Ascending aorta (tissue), 2 donors: ENCODE measurements at regions not wholly inside any gene's neighbourhood (a gene's known extent, or its start where the extent isn't known, plus 50 kb on each side); places are given as distances from the start of the nearest gene placed in this dataset.

Experiments used
- DNase-seq, 2 donors: peaks; one replicate each; pipeline ENCODE4 v3.0.0-alpha.2; 2019; ENCODE audit warnings: low spot score in 2 of 2
- H3K27ac ChIP-seq, 2 donors: fragments of 200-600 bp; sonication (generic); one replicate each; pipeline ENCODE4 v1.5.1; 2016 to 2017; ENCODE audit warnings: mild to moderate bottlenecking in 1 of 2
- H3K27me3 ChIP-seq: fragments of 200-600 bp; sonication (generic); one replicate; pipeline ENCODE4 v1.5.1; 2017
- H3K36me3 ChIP-seq, 2 donors: fragments of 200-600 bp; sonication (generic); one replicate each; pipeline ENCODE4 v1.5.1; 2016
- H3K4me1 ChIP-seq, 2 donors: fragments of 200-600 bp; sonication (generic); one replicate each; pipeline ENCODE4 v1.5.1; 2016 to 2017; ENCODE audit warnings: mild to moderate bottlenecking in 1 of 2
- H3K4me3 ChIP-seq, 2 donors: fragments of 200-600 bp; sonication (generic); one replicate each; pipeline ENCODE4 v1.5.1; 2016 to 2017; ENCODE audit warnings: mild to moderate bottlenecking in 1 of 2
- H3K9me3 ChIP-seq, 2 donors: fragments of 200-600 bp; sonication (generic); one replicate each; pipeline ENCODE4 v1.5.1; 2016
- intact Hi-C: fragments of 100-400 bp; cut with DNase I; formaldehyde crosslinking; loops from one replicate; pipeline ENCODE4 v1.15.1; 2023
- TF ChIP-seq, protein P1 (sequence below), 3 experiments: fragments of 200-600 bp in 2 of 3; fragments of 450-650 bp in 1 of 3; sonication (generic) in 2 of 3; IDR thresholded peaks; one replicate each; pipeline ENCODE4 v1.5.1; 2016 to 2019; ENCODE audit warnings: antibody characterized with exemption in 3 of 3, mild to moderate bottlenecking in 1 of 3, moderate library complexity in 1 of 3

DNA sequence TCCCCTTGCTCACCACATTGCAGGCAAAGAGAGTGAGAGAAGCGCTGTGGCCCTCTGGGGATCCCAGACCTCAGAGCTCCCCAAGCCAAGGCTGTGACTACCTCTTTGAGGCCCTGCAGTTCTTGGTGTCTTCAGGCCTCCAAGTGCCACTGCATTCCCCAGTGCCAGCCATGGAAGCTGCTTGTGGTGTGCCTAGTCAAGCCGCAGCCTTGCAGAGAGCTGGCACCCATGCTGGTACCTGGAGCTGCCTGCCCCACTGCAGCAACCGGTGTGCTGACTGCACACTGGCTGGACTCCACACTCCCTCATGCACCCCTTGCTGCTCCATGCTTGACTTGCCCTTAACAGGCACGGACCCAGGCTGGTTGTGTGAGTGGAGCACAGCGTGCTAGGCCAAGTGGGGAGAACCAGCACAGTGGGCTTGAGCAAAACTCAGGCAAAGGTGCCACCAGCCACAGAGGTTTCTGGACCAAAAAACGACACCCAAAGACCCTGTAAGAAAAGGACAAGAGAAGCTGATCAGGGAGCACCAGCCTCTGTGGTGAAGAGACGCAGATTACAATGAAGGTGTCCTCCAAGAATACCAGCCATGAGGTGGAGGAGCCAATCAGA, 113.5 kb upstream of the TMEM18 start:
- Histone ChIP-seq H3K4me1 (no peaks in the 10 kb centered on the region), H3K4me3 (no peak overlapping the region), H3K36me3 (no peaks in the 10 kb centered on the region), H3K27me3 (no peaks in the 10 kb centered on the region), H3K27ac (no peak overlapping the region), H3K9me3 (no peaks in the 10 kb centered on the region)
- TF ChIP-seq, protein P1, sequence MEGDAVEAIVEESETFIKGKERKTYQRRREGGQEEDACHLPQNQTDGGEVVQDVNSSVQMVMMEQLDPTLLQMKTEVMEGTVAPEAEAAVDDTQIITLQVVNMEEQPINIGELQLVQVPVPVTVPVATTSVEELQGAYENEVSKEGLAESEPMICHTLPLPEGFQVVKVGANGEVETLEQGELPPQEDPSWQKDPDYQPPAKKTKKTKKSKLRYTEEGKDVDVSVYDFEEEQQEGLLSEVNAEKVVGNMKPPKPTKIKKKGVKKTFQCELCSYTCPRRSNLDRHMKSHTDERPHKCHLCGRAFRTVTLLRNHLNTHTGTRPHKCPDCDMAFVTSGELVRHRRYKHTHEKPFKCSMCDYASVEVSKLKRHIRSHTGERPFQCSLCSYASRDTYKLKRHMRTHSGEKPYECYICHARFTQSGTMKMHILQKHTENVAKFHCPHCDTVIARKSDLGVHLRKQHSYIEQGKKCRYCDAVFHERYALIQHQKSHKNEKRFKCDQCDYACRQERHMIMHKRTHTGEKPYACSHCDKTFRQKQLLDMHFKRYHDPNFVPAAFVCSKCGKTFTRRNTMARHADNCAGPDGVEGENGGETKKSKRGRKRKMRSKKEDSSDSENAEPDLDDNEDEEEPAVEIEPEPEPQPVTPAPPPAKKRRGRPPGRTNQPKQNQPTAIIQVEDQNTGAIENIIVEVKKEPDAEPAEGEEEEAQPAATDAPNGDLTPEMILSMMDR (IDR thresholded peaks at IDR 0.05): no peak
- intact Hi-C loops: no loop called here
- no peak for DNase-seq

DNA sequence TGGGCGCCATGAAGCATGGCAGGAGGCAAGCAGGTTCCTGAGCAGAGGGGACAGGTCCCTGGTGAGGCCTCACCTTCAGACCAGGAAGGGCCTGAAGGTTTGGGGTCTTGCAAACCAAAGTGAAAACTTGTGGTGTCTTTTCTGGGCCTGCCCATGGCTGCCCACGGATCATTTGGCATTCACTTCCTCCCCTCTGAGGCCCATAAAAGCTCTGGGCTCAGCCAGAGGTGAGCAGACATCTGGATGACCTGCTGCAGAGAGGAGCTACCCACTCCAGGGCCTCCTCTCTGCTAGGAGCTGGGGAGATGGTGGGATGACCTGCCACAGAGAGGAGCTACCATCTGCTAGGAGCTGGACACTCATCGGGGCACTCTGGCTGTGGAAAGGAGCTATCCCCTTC, 112.9 kb upstream of the TMEM18 start:
- intact Hi-C loops: no loop called here
- DNase-seq: no peak

DNA sequence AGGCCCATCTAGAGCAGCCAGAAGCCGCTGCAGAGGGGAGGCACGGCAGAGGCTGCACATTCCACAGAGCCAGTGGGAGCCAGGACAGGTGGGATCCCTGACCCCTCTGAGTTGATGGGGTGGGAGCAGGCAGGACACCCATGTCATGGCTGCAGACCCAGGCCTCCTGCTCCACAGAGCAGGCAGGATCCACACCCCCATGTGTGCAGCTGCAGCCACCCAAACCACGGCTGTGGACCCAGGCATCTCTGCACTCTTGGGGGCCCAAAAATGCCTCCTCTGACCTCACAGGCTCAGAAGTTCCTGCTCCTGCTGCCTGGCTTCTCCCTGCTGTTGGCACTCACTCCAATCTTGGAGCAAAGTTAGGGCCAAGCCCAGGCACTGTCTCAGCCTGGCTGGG, 112.3 kb upstream of the TMEM18 start:
- Histone ChIP-seq H3K9me3 (no peaks in the 10 kb centered on the region), H3K4me3 (no peak overlapping the region), H3K36me3 (no peaks in the 10 kb centered on the region), H3K27ac (no peak overlapping the region), H3K4me1 (no peaks in the 10 kb centered on the region), H3K27me3 (no peaks in the 10 kb centered on the region)
- DNase-seq: no peak
- intact Hi-C loops: no loop called here
- TF ChIP-seq, protein P1 (IDR thresholded peaks at IDR 0.05): no peak

More for the DNA sequence above, 112.9 kb upstream of the TMEM18 start:
- Histone ChIP-seq H3K4me1 (no peaks in the 10 kb centered on the region), H3K27ac (no peak overlapping the region), H3K27me3 (no peaks in the 10 kb centered on the region), H3K9me3 (no peaks in the 10 kb centered on the region), H3K4me3 (no peak overlapping the region), H3K36me3 (no peaks in the 10 kb centered on the region)
- TF ChIP-seq, protein P1 (IDR thresholded peaks at IDR 0.05): no peak

DNA sequence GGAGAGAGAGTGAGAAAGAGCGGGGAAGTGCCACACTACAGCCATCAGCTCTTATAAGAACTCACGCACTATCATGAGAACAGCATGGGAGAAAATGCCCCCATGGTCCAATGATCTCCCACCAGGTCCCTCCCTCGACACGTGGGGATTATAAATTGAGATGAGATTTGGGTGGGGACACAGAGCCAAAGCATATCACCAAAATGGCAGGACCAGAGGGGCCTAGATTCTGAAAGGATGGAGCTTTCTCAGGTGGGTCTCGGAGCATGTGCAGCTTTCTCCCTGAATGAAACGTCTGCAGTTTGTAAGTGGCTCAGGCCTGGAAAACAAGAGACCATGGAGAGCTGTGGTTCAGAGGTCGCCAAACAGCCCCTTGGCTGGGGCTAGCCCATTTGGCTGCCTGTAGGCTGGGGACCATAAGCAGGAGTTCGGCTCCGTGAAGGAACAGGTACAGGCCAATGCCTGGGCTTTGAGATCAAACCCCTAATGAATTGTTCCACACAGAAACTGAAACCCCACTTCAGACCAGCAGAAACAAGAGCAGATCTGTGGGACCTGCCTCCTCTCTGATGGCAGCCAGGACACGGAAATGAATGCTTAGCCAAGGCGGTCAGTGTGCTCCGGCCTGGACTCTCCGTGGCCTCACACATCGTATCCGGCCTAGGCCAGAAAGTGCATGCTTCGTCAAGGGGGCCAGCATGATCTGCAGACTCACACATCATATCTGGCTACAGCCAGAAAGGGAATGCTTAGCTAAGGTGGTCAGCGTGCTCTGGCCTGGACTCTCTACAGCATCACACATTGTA, 111.2 kb upstream of the TMEM18 start:
- TF ChIP-seq, protein P1 (IDR thresholded peaks at IDR 0.05): no peak
- Histone ChIP-seq H3K9me3 (peaks cover 0 to 2% of the 10 kb centered on the region in 2 donors), H3K4me3 (no peak overlapping the region), H3K27ac (no peak overlapping the region), H3K4me1 (no peaks in the 10 kb centered on the region), H3K27me3 (no peaks in the 10 kb centered on the region), H3K36me3 (no peaks in the 10 kb centered on the region)
- intact Hi-C loops: no loop called here
- no peak for DNase-seq

DNA sequence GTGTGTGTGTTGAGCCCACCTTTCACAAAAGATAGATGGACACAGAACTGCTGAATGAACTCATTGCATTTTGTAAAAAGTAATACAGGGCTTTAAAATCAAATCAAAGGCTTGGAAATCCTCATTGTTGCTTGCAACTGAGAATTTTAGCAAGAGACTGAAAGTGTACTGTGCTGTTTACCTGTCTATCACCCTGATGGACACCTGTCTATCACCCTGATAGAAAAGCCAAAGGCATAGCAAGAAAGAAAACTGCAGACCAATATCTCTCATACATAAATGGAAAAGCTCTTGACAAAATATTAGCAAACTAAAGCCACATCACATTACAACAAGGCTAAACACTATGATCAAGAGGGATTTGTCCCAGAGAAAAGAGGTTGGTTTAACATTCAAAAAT, 107.5 kb upstream of the TMEM18 start:
- TF ChIP-seq, protein P1 (IDR thresholded peaks at IDR 0.05): no peak
- no peak for DNase-seq
- H3K4me1 ChIP-seq: no peaks in the 10 kb centered on the region
- H3K27ac ChIP-seq: no peak overlapping the region
- H3K4me3 ChIP-seq: no peak overlapping the region
- intact Hi-C loops: no loop called here
- H3K9me3 ChIP-seq: peaks cover 0 to 4% of the 10 kb centered on the region in 2 donors
- H3K36me3 ChIP-seq: no peaks in the 10 kb centered on the region
- no peaks in the 10 kb centered on the region for H3K27me3 ChIP-seq
